GM12875 (cell line): ENCODE measurements at regions not wholly inside any gene's neighbourhood (a gene's known extent, or its start where the extent isn't known, plus 50 kb on each side); places are given as distances from the start of the nearest gene placed in this dataset.

Experiments used
- H3K4me3 ChIP-seq: one replicate; pipeline ENCODE4 v1.5.1; 2011; ENCODE audit warnings: low read depth, low read length, control low read depth
- CTCF ChIP-seq: IDR thresholded peaks from 2 replicates; pipeline ENCODE4 v1.5.1; 2011; ENCODE audit warnings: low read depth, mild to moderate bottlenecking, control low read depth, inconsistent platforms, low read length, moderate library complexity, borderline replicate concordance; ENCODE audit not compliant: insufficient read depth

- H3K4me3 ChIP-seq, result no peak overlapping the region
- TF ChIP-seq CTCF, result no peak
Observed at GRCh38 chr3:145190138-145190537, 970.8 kb downstream of the PLOD2 start.

- no peak for TF ChIP-seq CTCF
Observed at GRCh38 chr3:145190761-145191160, 970.2 kb downstream of the PLOD2 start.

GRCh38 chr3:145191543-145191942 lies 969.4 kb downstream of the PLOD2 start:
- H3K4me3 ChIP-seq, result no peak overlapping the region
- no peak for TF ChIP-seq CTCF

More at GRCh38 chr3:145190761-145191160, 970.2 kb downstream of the PLOD2 start:
- no peak overlapping the region for H3K4me3 ChIP-seq

- TF ChIP-seq CTCF, result no peak
- no peak overlapping the region for H3K4me3 ChIP-seq
Observed at GRCh38 chr3:145197051-145197820, 963.7 kb downstream of the PLOD2 start.

- no peak for TF ChIP-seq CTCF
Observed at GRCh38 chr3:145197821-145198220, 963.2 kb downstream of the PLOD2 start.

GRCh38 chr3:145209561-145209960 lies 951.4 kb downstream of the PLOD2 start:
- TF ChIP-seq CTCF, result no peak
- H3K4me3 ChIP-seq, result no peak overlapping the region

More at GRCh38 chr3:145197821-145198220, 963.2 kb downstream of the PLOD2 start:
- no peak overlapping the region for H3K4me3 ChIP-seq
